ENCODE measurements at regions not wholly inside any gene's neighbourhood (a gene's known extent, or its start where the extent isn't known, plus 50 kb on each side); places are given as distances from the start of the nearest gene placed in this dataset.

GRCh38 chr5:57698802-57699201, 216.2 kb upstream of the ACTBL2 start:
- intact Hi-C loops (cut with DNase I), result no loop called here
- no peak for DNase-seq

- intact Hi-C loops (cut with DNase I), result no loop called here
- no peak for DNase-seq
These were observed 215.5 kb upstream of the ACTBL2 start for GRCh38 chr5:57698086-57698485.

- no peak for DNase-seq
- intact Hi-C loops (cut with DNase I), result no loop called here
These were observed 214.4 kb upstream of the ACTBL2 start for GRCh38 chr5:57696825-57697570.

GRCh38 chr5:57696389-57696769, 213.8 kb upstream of the ACTBL2 start:
- intact Hi-C loops (cut with DNase I), result no loop called here
- no peak for DNase-seq

- intact Hi-C loops (cut with DNase I), result no loop called here
- DNase-seq, result peak in 2 of 42 donors; percentile 11 to 27
These were observed 213.2 kb upstream of the ACTBL2 start for GRCh38 chr5:57695706-57696388.

- DNase-seq, result peak in 5 of 42 donors; percentile 9 to 18 (median 11)
- intact Hi-C loops (cut with DNase I), result no loop called here
These were observed 212.6 kb upstream of the ACTBL2 start for GRCh38 chr5:57695179-57695578.

- intact Hi-C loops (cut with DNase I), result no loop called here
These were observed 211.1 kb upstream of the ACTBL2 start for GRCh38 chr5:57693488-57694305.

GRCh38 chr5:57692582-57693487, 210.2 kb upstream of the ACTBL2 start:
- DNase-seq, result peak; percentile 23 to 94 (median 73)
- intact Hi-C loops (cut with DNase I), result no loop called here

More at GRCh38 chr5:57693488-57694305, 211.1 kb upstream of the ACTBL2 start:
- DNase-seq, result no peak

GRCh38 chr5:57690724-57691123, 208.1 kb upstream of the ACTBL2 start:
- intact Hi-C loops (cut with DNase I), result no loop called here
- no peak for DNase-seq

GRCh38 chr5:57687596-57687995, 205.0 kb upstream of the ACTBL2 start:
- DNase-seq, result no peak
- intact Hi-C loops (cut with DNase I), result no loop called here

- intact Hi-C loops (cut with DNase I), result no loop called here
- DNase-seq, result no peak
These were observed 203.1 kb upstream of the ACTBL2 start for GRCh38 chr5:57685516-57686255.

GRCh38 chr5:57684299-57684702, 201.7 kb upstream of the ACTBL2 start:
- DNase-seq, result no peak
- intact Hi-C loops (cut with DNase I), result no loop called here

GRCh38 chr5:57683036-57683630, 200.5 kb upstream of the ACTBL2 start:
- DNase-seq, result no peak
- intact Hi-C loops (cut with DNase I), result no loop called here

GRCh38 chr5:57681942-57682341, 199.3 kb upstream of the ACTBL2 start:
- intact Hi-C loops (cut with DNase I), result no loop called here
- peak in 7 of 42 donors; percentile 14 to 70 (median 41) for DNase-seq

GRCh38 chr5:57680686-57681085, 198.1 kb upstream of the ACTBL2 start:
- DNase-seq, result no peak
- intact Hi-C loops (cut with DNase I), result no loop called here

- no peak for DNase-seq
- intact Hi-C loops (cut with DNase I), result no loop called here
These were observed 194.6 kb upstream of the ACTBL2 start for GRCh38 chr5:57677235-57677634.

- DNase-seq, result no peak
- intact Hi-C loops (cut with DNase I), result no loop called here
These were observed 193.8 kb upstream of the ACTBL2 start for GRCh38 chr5:57676222-57677098.

Measured in head of caudate nucleus (tissue), 42 donors.